H1 (cell line): ENCODE measurements at regions not wholly inside any gene's neighbourhood (a gene's known extent, or its start where the extent isn't known, plus 50 kb on each side); places are given as distances from the start of the nearest gene placed in this dataset.

Experiments
- CTCF ChIA-PET: fragments of 300-600 bp; sonication (Branson Sonifier 250); formaldehyde crosslinking; loops from one replicate; lab custom pipeline; 2021; ENCODE audit not compliant: partially characterized antibody; lab: Charles Lee
- POLR2A ChIA-PET: fragments of 300-600 bp; sonication (Branson Sonifier 250); formaldehyde crosslinking; loops from one replicate; lab custom pipeline; 2021; ENCODE audit warnings: inconsistent platforms; ENCODE audit not compliant: partially characterized antibody; lab: Charles Lee
- DNase-seq, 2 experiments: peaks; one replicate each; pipeline versions ENCODE4 v3.0.0 to v3.0.0-alpha.2; 2010 to 2022; ENCODE audit warnings: low spot score in 2 of 2, low read depth in 1 of 2, mixed read lengths in 1 of 2
- FAIRE-seq: peaks from 2 replicates; lab custom pipeline; 2011; peaks lifted over from hg19 to GRCh38; lab: Jason Lieb, UNC
- H2AFZ ChIP-seq: 2 replicates; pipeline ENCODE4 v1.8.1; 2012; ENCODE audit warnings: low read length, inconsistent platforms
- H2AK5ac ChIP-seq: 2 replicates; pipeline ENCODE4 v1.6.1; 2013; ENCODE audit warnings: low read depth, low read length
- H2BK120ac ChIP-seq: replicated peaks from 2 replicates; pipeline ENCODE3; 2013; ENCODE audit warnings: low read depth, low read length, inconsistent platforms
- H2BK12ac ChIP-seq: 2 replicates; pipeline ENCODE4 v1.6.1; 2013; ENCODE audit warnings: low read depth, low read length
- H2BK15ac ChIP-seq: 2 replicates; pipeline ENCODE4 v1.6.1; 2013; ENCODE audit warnings: low read length
- H2BK20ac ChIP-seq: 2 replicates; pipeline ENCODE4 v1.6.1; 2013; ENCODE audit warnings: low read length
- H2BK5ac ChIP-seq: 2 replicates; pipeline ENCODE4 v1.6.1; 2013; ENCODE audit warnings: low read depth, low read length
- H3K14ac ChIP-seq: 2 replicates; pipeline ENCODE4 v1.6.1; 2013; ENCODE audit warnings: inconsistent platforms; ENCODE audit not compliant: insufficient read length
- H3K18ac ChIP-seq: 2 replicates; pipeline ENCODE4 v1.6.1; 2013; ENCODE audit warnings: low read length; ENCODE audit errors: extremely low read depth
- H3K23ac ChIP-seq: 2 replicates; pipeline ENCODE4 v1.6.1; 2013; ENCODE audit warnings: inconsistent platforms; ENCODE audit not compliant: insufficient read length
- H3K23me2 ChIP-seq: 2 replicates; pipeline ENCODE4 v1.6.1; 2013; ENCODE audit warnings: low read depth, low read length
- H3K27ac ChIP-seq: 2 replicates; pipeline ENCODE4 v1.6.1; 2011; ENCODE audit warnings: low read depth, low read length, inconsistent platforms
- H3K27me3 ChIP-seq, 4 experiments: replicated peaks in 1 of 4; 1 replicate in 1 of 4; 2 replicates in 3 of 4; pipeline versions ENCODE4 v1.6.1 to v1.8.1; 2011 to 2013; ENCODE audit warnings: low read length in 3 of 4, mild to moderate bottlenecking in 3 of 4, inconsistent platforms in 2 of 4, mixed read lengths in 2 of 4, moderate library complexity in 1 of 4; ENCODE audit not compliant: control insufficient read depth in 3 of 4, insufficient read depth in 3 of 4; ENCODE audit errors: extremely low read depth in 1 of 4
- H3K36me3 ChIP-seq, 4 experiments: 2 replicates each; pipeline versions ENCODE4 v1.6.1 to v1.8.1; 2011 to 2013; ENCODE audit warnings: mild to moderate bottlenecking in 4 of 4, low read length in 3 of 4, moderate library complexity in 2 of 4, control low read depth in 1 of 4, inconsistent platforms in 1 of 4; ENCODE audit not compliant: insufficient read depth in 4 of 4, control insufficient read depth in 2 of 4
- H3K4ac ChIP-seq: replicated peaks from 2 replicates; pipeline ENCODE3; 2013; ENCODE audit warnings: low read length, low read depth, mixed read lengths, inconsistent platforms; ENCODE audit not compliant: insufficient read length
- H3K4me1 ChIP-seq, 4 experiments: replicated peaks in 1 of 4; 1 replicate in 1 of 4; 2 replicates in 3 of 4; pipeline versions ENCODE4 v1.6.1 to v1.8.1; 2011 to 2013; ENCODE audit warnings: low read length in 3 of 4, inconsistent platforms in 2 of 4, mixed read lengths in 1 of 4; ENCODE audit not compliant: insufficient read depth in 4 of 4, control insufficient read depth in 3 of 4
- H3K4me2 ChIP-seq, 2 experiments: 2 replicates each; pipeline versions ENCODE4 v1.6.1 to v1.8.1; 2011 to 2013; ENCODE audit warnings: low read depth in 2 of 2, low read length in 2 of 2, control low read depth in 1 of 2, inconsistent platforms in 1 of 2, mild to moderate bottlenecking in 1 of 2; ENCODE audit not compliant: insufficient read depth in 1 of 2
- H3K4me3 ChIP-seq, 4 experiments: fragments of 200-600, 300-600 bp in 1 of 4; sonication (generic), shearing (Covaris generic), sonication (Bioruptor Twin) in 1 of 4; 2 replicates each; pipeline versions ENCODE4 v1.5.1 to v1.8.1; 2011 to 2016; ENCODE audit warnings: low read length in 4 of 4, low read depth in 3 of 4, control low read depth in 2 of 4, inconsistent platforms in 2 of 4, mild to moderate bottlenecking in 2 of 4, mixed read lengths in 1 of 4, moderate library complexity in 1 of 4; ENCODE audit not compliant: insufficient read depth in 2 of 4; ENCODE audit errors: extremely low read depth in 1 of 4
- H3K56ac ChIP-seq: replicated peaks from 2 replicates; pipeline ENCODE3; 2013; ENCODE audit warnings: low read depth, mild to moderate bottlenecking, mixed read lengths, low read length, inconsistent platforms; ENCODE audit not compliant: insufficient read length
- H3K79me1 ChIP-seq: 2 replicates; pipeline ENCODE4 v1.6.1; 2013; ENCODE audit warnings: low read depth, low read length, control low read depth
- H3K79me2 ChIP-seq, 2 experiments: 2 replicates each; pipeline versions ENCODE4 v1.6.1 to v1.8.1; 2012 to 2013; ENCODE audit warnings: low read length in 2 of 2, mild to moderate bottlenecking in 2 of 2, inconsistent platforms in 1 of 2; ENCODE audit not compliant: insufficient read depth in 2 of 2, control insufficient read depth in 1 of 2
- H3K9ac ChIP-seq, 4 experiments: replicated peaks in 1 of 4; 1 replicate in 1 of 4; 2 replicates in 3 of 4; pipeline versions ENCODE4 v1.6.1 to v1.8.1; 2011 to 2013; ENCODE audit warnings: low read depth in 3 of 4, low read length in 3 of 4, control low read depth in 2 of 4, mild to moderate bottlenecking in 2 of 4, moderate library complexity in 2 of 4, inconsistent platforms in 1 of 4; ENCODE audit errors: extremely low read depth in 1 of 4
- H3K9me3 ChIP-seq, 2 experiments: 2 replicates each; pipeline versions ENCODE4 v1.6.1 to v1.8.1; 2012 to 2013; ENCODE audit warnings: mild to moderate bottlenecking in 2 of 2, moderate library complexity in 2 of 2, control low read depth in 1 of 2, inconsistent platforms in 1 of 2, low read depth in 1 of 2, low read length in 1 of 2, mixed read lengths in 1 of 2; ENCODE audit not compliant: insufficient read depth in 2 of 2
- H4K20me1 ChIP-seq, 2 experiments: replicated peaks in 1 of 2; 2 replicates each; pipeline versions ENCODE3 to v1.8.1; 2011 to 2013; ENCODE audit warnings: inconsistent platforms in 2 of 2, low read length in 2 of 2, mild to moderate bottlenecking in 1 of 2; ENCODE audit not compliant: insufficient read depth in 2 of 2, control insufficient read depth in 1 of 2
- H4K5ac ChIP-seq: 2 replicates; pipeline ENCODE4 v1.6.1; 2013; ENCODE audit warnings: low read length, low read depth, mixed read lengths, inconsistent platforms; ENCODE audit not compliant: insufficient read length
- H4K8ac ChIP-seq: 2 replicates; pipeline ENCODE4 v1.8.0; 2013; ENCODE audit warnings: mild to moderate bottlenecking, moderate library complexity, low read length, inconsistent platforms; ENCODE audit not compliant: insufficient read depth; ENCODE audit errors: extremely low read depth
- H4K91ac ChIP-seq: replicated peaks from 2 replicates; pipeline ENCODE3; 2013; ENCODE audit warnings: low read length, mixed read lengths, inconsistent platforms; ENCODE audit not compliant: insufficient read length
- ASH2L ChIP-seq: fragments of 200-600, 300-600 bp; sonication (generic); IDR thresholded peaks from one replicate; pipeline ENCODE4 v1.7.1; 2017; ENCODE audit warnings: low read length
- CBX5 ChIP-seq: fragments of 300-800, 300-1000 bp; sonication (generic); IDR thresholded peaks from 2 replicates; pipeline ENCODE4 v1.7.1; 2016; ENCODE audit warnings: antibody characterized with exemption, low read length, low read depth
- CTBP2 ChIP-seq: IDR thresholded peaks from 2 replicates; pipeline ENCODE4 v1.7.0; 2011; ENCODE audit warnings: borderline replicate concordance, mild to moderate bottlenecking, moderate library complexity, mixed read lengths, low read length; ENCODE audit not compliant: insufficient read depth, insufficient read length
- GABPA ChIP-seq: IDR thresholded peaks from 2 replicates; pipeline ENCODE4 v1.6.1; 2011; ENCODE audit warnings: mild to moderate bottlenecking, low read length, moderate library complexity, borderline replicate concordance; ENCODE audit not compliant: insufficient read depth
- KDM1A ChIP-seq: fragments of 200-600, 300-600 bp; sonication (generic); IDR thresholded peaks from 2 replicates; pipeline ENCODE4 v1.7.1; 2016; ENCODE audit warnings: mild to moderate bottlenecking, low read length, borderline replicate concordance
- PHF8 ChIP-seq: fragments of 200-600 bp; sonication (generic); conservative IDR thresholded peaks from 2 replicates; pipeline ENCODE4 v1.7.1; 2012; ENCODE audit warnings: low read depth, mild to moderate bottlenecking, inconsistent platforms, low read length, moderate library complexity
- RBBP5 ChIP-seq: IDR thresholded peaks from 2 replicates; pipeline ENCODE4 v1.7.1; 2012; ENCODE audit warnings: low read depth, mild to moderate bottlenecking, inconsistent platforms, low read length, moderate library complexity, borderline replicate concordance
- RXRA ChIP-seq: IDR thresholded peaks from 2 replicates; pipeline ENCODE4 v1.6.1; 2011; ENCODE audit warnings: low read depth, mild to moderate bottlenecking, low read length, moderate library complexity; ENCODE audit not compliant: insufficient read depth
- SIX5 ChIP-seq: IDR thresholded peaks from 2 replicates; pipeline ENCODE4 v1.6.1; 2011; ENCODE audit warnings: mild to moderate bottlenecking, low read depth, low read length
- SRF ChIP-seq: IDR thresholded peaks from 2 replicates; pipeline ENCODE4 v1.6.1; 2011; ENCODE audit warnings: mild to moderate bottlenecking, low read depth, low read length, moderate library complexity
- WGBS, 2 experiments: shearing (Covaris generic) in 1 of 2; methylation state at CpG; one replicate each; pipeline versions ENCODE4 v1.1.6 to v1.1.7; 2013 to 2015; ENCODE audit warnings: low lambda C conversion rate in 2 of 2, mixed read lengths in 2 of 2, inconsistent platforms in 1 of 2, low coverage in 1 of 2, missing lambda C conversion rate in 1 of 2; ENCODE audit not compliant: insufficient replicate concordance in 2 of 2, insufficient coverage in 1 of 2, insufficient read length in 1 of 2; ENCODE audit errors: extremely low coverage in 1 of 2, missing lambda C conversion rate in 1 of 2; 5-methylcytosine and 5-hydroxymethylcytosine counted together

DNA sequence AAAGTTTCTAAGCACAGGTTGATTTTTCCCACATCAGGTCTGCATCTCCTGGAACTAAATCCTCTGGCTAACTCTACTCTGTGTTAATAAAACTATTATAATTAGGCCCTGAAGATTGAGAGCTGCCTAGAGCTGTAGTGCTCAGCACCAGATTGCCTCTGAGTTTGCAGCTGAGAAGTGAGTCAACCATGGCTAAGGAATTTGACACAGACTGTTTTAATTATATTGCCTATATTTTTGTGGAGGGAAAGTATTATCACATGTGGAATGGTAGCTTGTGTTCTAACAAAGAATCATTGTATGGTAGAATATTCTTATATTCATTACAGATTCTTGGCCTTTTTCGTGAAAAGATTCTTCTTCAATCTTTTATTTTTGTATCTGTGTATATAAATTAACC, 1907.6 kb upstream of the TENM3 start:
- Histone ChIP-seq H4K8ac (no peak overlapping the region), H2BK12ac (no peak overlapping the region), H2AK5ac (no peak overlapping the region), H3K18ac (no peak overlapping the region), H3K79me2 (no peaks in the 10 kb centered on the region), H3K9ac (no peak overlapping the region), H3K4me2 (no peak overlapping the region), H4K91ac (no peak overlapping the region), H3K23me2 (no peaks in the 10 kb centered on the region), H2BK20ac (no peak overlapping the region), H3K4ac (no peak overlapping the region), H4K20me1 (no peaks in the 10 kb centered on the region)
- no peak for DNase-seq
- ChIA-PET CTCF (interaction anchor here (1.0 kb wide), 1 partner anchor 9 kb away, joined by 3 read pairs; no protein-coding TSS in a partner anchor), POLR2A (no interaction called here)
- no peak for TF ChIP-seq SIX5
- no peak for TF ChIP-seq KDM1A
- TF ChIP-seq SRF, result no peak
- no peak for TF ChIP-seq RBBP5
- no peak for TF ChIP-seq GABPA
- TF ChIP-seq RXRA, result no peak
- no peak for TF ChIP-seq CBX5
- no peak for TF ChIP-seq ASH2L
- no peak for TF ChIP-seq PHF8
- no peak for TF ChIP-seq CTBP2
- TF ChIP-seq, all 59 proteins: peak for 0
- Histone ChIP-seq H2BK15ac (no peak overlapping the region), H2BK120ac (no peak overlapping the region), H3K14ac (no peak overlapping the region), H3K27me3 (no peaks in the 10 kb centered on the region), H3K23ac (no peak overlapping the region), H2AFZ (no peak overlapping the region), H2BK5ac (no peak overlapping the region), H3K4me1 (no peaks in the 10 kb centered on the region), H3K27ac (no peak overlapping the region), H3K79me1 (no peaks in the 10 kb centered on the region), H3K9me3 (no peaks in the 10 kb centered on the region), H4K5ac (no peak overlapping the region), H3K4me3 (no peak overlapping the region), H3K56ac (no peak overlapping the region), H3K36me3 (no peaks in the 10 kb centered on the region)
- 52% methylated on average over 1 of the region's 1 CpG; no CpG with 5 or more reads in 1 of the 2 experiments for WGBS, 2 experiments
- FAIRE-seq, result no peak
